ENCODE measurements at regions not wholly inside any gene's neighbourhood (a gene's known extent, or its start where the extent isn't known, plus 50 kb on each side); places are given as distances from the start of the nearest gene placed in this dataset.

DNA sequence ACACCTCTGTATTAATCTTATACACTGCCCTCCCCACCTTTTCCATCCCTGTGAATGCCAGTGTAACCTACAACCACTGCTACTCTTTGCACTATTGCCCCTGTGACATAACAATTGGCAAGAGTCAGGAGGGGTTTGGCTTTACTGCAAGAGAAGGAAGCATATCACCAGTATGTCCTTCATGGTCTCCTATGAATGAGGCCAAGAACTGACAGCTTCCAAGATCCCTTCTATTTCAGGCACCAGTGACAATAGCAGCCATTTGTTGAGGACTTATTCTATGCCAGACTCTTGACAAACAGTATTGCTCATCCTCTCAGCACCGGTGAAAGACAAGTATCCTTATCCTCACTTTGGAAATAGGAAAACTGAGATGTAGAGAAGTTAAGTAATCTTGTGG lies 363.9 kb downstream of the MID1IP1 start:
- Histone ChIP-seq H3K9me3 (no peaks in the 10 kb centered on the region), H3K27me3 (no peaks in the 10 kb centered on the region), H3K4me3 (no peak overlapping the region), H3K27ac (no peak overlapping the region), H3K4me1 (peaks cover 0 to 8% (median 0%) of the 10 kb centered on the region in 4 donors), H3K36me3 (no peaks in the 10 kb centered on the region)
- no peak for TF ChIP-seq EP300 (IDR thresholded peaks at IDR 0.05; ENCODE audit: low read depth)
- no peak for TF ChIP-seq POLR2AphosphoS5 (IDR thresholded peaks at IDR 0.05)
- TF ChIP-seq, protein P1, sequence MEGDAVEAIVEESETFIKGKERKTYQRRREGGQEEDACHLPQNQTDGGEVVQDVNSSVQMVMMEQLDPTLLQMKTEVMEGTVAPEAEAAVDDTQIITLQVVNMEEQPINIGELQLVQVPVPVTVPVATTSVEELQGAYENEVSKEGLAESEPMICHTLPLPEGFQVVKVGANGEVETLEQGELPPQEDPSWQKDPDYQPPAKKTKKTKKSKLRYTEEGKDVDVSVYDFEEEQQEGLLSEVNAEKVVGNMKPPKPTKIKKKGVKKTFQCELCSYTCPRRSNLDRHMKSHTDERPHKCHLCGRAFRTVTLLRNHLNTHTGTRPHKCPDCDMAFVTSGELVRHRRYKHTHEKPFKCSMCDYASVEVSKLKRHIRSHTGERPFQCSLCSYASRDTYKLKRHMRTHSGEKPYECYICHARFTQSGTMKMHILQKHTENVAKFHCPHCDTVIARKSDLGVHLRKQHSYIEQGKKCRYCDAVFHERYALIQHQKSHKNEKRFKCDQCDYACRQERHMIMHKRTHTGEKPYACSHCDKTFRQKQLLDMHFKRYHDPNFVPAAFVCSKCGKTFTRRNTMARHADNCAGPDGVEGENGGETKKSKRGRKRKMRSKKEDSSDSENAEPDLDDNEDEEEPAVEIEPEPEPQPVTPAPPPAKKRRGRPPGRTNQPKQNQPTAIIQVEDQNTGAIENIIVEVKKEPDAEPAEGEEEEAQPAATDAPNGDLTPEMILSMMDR (IDR thresholded peaks at IDR 0.05): no peak
- TF ChIP-seq POLR2A (IDR thresholded peaks at IDR 0.05): no peak
- intact Hi-C loops (cut with DNase I; ENCODE audit: low total_unique reads): no loop called here
- in situ Hi-C loops (cut with MboI; ENCODE audit: low pct_ligation_motif_present in 1 of 4, low pct_unique_long_range_greater_than_20kb in 1 of 4, low sequenced_read_pairs in 3 of 4): loop anchor here in 1 of 4 donors (25.0 kb wide), 1 partner anchor 403 kb away; no protein-coding TSS in a partner anchor
- no peak for DNase-seq
- WGBS, 2 donors (ENCODE audit: low coverage in 1 of 2): 83% methylated on average over 1 of the region's 1 CpG; no CpG with 5 or more reads in 1 of the 2 donors

DNA sequence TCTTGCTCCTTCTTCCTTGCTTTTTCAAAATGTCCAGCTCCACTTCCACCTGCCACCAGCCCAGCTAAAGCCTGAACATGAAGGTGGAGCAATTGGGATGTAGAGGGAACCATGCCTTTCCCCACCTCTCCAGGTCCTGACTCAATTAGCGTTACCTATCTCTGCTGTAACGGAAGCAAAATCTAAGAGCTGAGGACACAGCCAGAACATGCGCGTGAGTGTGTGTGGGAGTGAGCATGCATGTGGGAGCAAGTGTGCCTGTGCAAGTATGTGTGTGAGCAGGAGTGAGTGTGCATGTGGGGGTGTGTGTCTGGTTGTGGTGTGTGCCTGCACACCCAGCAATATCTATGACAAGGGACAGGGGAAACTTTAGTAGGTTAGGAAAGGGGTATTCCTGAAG lies 364.5 kb downstream of the MID1IP1 start:
- no peaks in the 10 kb centered on the region for H3K36me3 ChIP-seq
- TF ChIP-seq POLR2AphosphoS5 (IDR thresholded peaks at IDR 0.05) (no peak), EP300 (IDR thresholded peaks at IDR 0.05; ENCODE audit: low read depth) (no peak), POLR2A (IDR thresholded peaks at IDR 0.05) (no peak)
- TF ChIP-seq, protein P1 (IDR thresholded peaks at IDR 0.05): no peak
- in situ Hi-C loops (cut with MboI; ENCODE audit: low pct_ligation_motif_present in 1 of 4, low pct_unique_long_range_greater_than_20kb in 1 of 4, low sequenced_read_pairs in 3 of 4) (loop anchor here in 1 of 4 donors (25.0 kb wide), 1 partner anchor 403 kb away; no protein-coding TSS in a partner anchor), intact Hi-C loops (cut with DNase I; ENCODE audit: low total_unique reads) (no loop called here)
- no peak overlapping the region for H3K4me3 ChIP-seq
- 93% methylated on average over 4 of the region's 4 CpGs; no CpG with 5 or more reads in 1 of the 2 donors for WGBS, 2 donors (ENCODE audit: low coverage in 1 of 2)
- no peaks in the 10 kb centered on the region for H3K27me3 ChIP-seq
- no peaks in the 10 kb centered on the region for H3K9me3 ChIP-seq
- DNase-seq: no peak
- no peak overlapping the region for H3K27ac ChIP-seq
- H3K4me1 ChIP-seq: peaks cover 0 to 8% (median 0%) of the 10 kb centered on the region in 4 donors

DNA sequence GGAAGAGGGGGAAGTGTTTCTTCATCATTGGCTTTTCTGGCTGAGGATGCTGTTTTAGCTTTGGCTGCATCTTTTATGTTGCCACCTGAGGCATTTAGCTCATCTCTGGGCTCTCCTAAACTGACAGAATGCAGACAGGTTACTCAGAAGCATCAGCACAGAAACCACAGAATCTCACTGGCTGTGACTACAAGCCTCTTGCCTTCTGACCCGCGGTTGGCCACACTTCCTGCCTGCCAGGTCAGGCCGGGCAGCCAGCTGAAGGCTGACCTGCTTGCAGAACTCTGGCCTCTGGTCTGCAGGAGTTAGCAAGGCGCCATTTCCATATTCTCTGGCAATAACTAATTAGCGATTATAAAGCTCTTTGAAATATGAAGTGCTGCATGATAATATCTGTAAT lies 366.5 kb downstream of the MID1IP1 start:
- 67% methylated on average over 5 of the region's 5 CpGs; no CpG with 5 or more reads in 1 of the 2 donors for WGBS, 2 donors (ENCODE audit: low coverage in 1 of 2)
- H3K27ac ChIP-seq: no peak overlapping the region
- in situ Hi-C loops (cut with MboI; ENCODE audit: low pct_ligation_motif_present in 1 of 4, low pct_unique_long_range_greater_than_20kb in 1 of 4, low sequenced_read_pairs in 3 of 4) (loop anchor here in 1 of 4 donors (25.0 kb wide), 1 partner anchor 405 kb away; no protein-coding TSS in a partner anchor), intact Hi-C loops (cut with DNase I; ENCODE audit: low total_unique reads) (no loop called here)
- TF ChIP-seq, protein P1 (IDR thresholded peaks at IDR 0.05): no peak
- no peak for TF ChIP-seq POLR2AphosphoS5 (IDR thresholded peaks at IDR 0.05)
- no peak for TF ChIP-seq POLR2A (IDR thresholded peaks at IDR 0.05)
- no peak for TF ChIP-seq EP300 (IDR thresholded peaks at IDR 0.05; ENCODE audit: low read depth)
- H3K27me3 ChIP-seq: no peaks in the 10 kb centered on the region
- H3K36me3 ChIP-seq: no peaks in the 10 kb centered on the region
- H3K4me1 ChIP-seq: peaks cover 0 to under 1% (median 0%) of the 10 kb centered on the region in 4 donors
- DNase-seq: no peak
- no peaks in the 10 kb centered on the region for H3K9me3 ChIP-seq
- H3K4me3 ChIP-seq: no peak overlapping the region

DNA sequence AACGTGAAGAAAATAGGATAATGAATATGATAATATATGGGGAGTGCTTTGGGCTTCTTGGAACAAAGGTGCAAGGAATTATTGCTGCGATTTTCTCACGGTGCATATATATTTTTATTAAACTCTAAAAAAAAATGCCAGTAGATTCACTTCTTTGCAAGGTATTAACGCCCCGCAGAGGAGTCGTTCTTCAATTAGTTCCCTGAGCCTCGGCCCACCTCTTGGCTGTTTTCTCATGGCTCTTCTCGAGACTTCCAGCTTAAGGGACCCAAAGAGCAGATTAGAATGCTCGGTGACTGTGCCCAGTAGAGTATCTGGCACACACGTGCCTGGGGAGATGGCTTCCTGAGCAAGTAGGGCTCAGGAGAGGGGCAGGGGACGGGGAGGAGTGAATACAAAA lies 367.4 kb downstream of the MID1IP1 start:
- Histone ChIP-seq H3K27ac (no peak overlapping the region), H3K27me3 (no peaks in the 10 kb centered on the region), H3K4me3 (no peak overlapping the region), H3K4me1 (no peaks in the 10 kb centered on the region), H3K36me3 (no peaks in the 10 kb centered on the region), H3K9me3 (no peaks in the 10 kb centered on the region)
- in situ Hi-C loops (cut with MboI; ENCODE audit: low pct_ligation_motif_present in 1 of 4, low pct_unique_long_range_greater_than_20kb in 1 of 4, low sequenced_read_pairs in 3 of 4) (loop anchor here in 1 of 4 donors (25.0 kb wide), 1 partner anchor 406 kb away; no protein-coding TSS in a partner anchor), intact Hi-C loops (cut with DNase I; ENCODE audit: low total_unique reads) (no loop called here)
- 72 to 91% methylated on average over 6 to 11 of the region's 11 CpGs for WGBS, 2 donors (ENCODE audit: low coverage in 1 of 2)
- DNase-seq: no peak
- no peak for TF ChIP-seq POLR2AphosphoS5 (IDR thresholded peaks at IDR 0.05)
- no peak for TF ChIP-seq POLR2A (IDR thresholded peaks at IDR 0.05)
- TF ChIP-seq, protein P1 (IDR thresholded peaks at IDR 0.05): no peak
- no peak for TF ChIP-seq EP300 (IDR thresholded peaks at IDR 0.05; ENCODE audit: low read depth)

All from transverse colon (tissue), 4 donors.